Upper lobe of left lung (tissue), 4 donors: ENCODE measurements at regions not wholly inside any gene's neighbourhood (a gene's known extent, or its start where the extent isn't known, plus 50 kb on each side); places are given as distances from the start of the nearest gene placed in this dataset.
"Not testable (repeated sequence)": the region's sequence is repeated elsewhere in the genome, so short reads cannot be mapped to it uniquely, and the experiment has no call there.

ENCODE experiments used
- POLR2AphosphoS5 ChIP-seq, 2 donors: sonication (generic); formaldehyde crosslinking; IDR thresholded peaks; one replicate each; pipeline ENCODE4 v1.5.1; 2017; ENCODE audit warnings: antibody characterized with exemption in 2 of 2
- TF ChIP-seq, protein P1 (sequence below), 6 experiments: fragments of 450-650 bp in 4 of 6; fragments of 200-600 bp in 2 of 6; sonication (generic) in 2 of 6; IDR thresholded peaks; one replicate each; pipeline ENCODE4 v1.5.1; 2016 to 2019; ENCODE audit warnings: antibody characterized with exemption in 6 of 6

- TF ChIP-seq, protein P1, sequence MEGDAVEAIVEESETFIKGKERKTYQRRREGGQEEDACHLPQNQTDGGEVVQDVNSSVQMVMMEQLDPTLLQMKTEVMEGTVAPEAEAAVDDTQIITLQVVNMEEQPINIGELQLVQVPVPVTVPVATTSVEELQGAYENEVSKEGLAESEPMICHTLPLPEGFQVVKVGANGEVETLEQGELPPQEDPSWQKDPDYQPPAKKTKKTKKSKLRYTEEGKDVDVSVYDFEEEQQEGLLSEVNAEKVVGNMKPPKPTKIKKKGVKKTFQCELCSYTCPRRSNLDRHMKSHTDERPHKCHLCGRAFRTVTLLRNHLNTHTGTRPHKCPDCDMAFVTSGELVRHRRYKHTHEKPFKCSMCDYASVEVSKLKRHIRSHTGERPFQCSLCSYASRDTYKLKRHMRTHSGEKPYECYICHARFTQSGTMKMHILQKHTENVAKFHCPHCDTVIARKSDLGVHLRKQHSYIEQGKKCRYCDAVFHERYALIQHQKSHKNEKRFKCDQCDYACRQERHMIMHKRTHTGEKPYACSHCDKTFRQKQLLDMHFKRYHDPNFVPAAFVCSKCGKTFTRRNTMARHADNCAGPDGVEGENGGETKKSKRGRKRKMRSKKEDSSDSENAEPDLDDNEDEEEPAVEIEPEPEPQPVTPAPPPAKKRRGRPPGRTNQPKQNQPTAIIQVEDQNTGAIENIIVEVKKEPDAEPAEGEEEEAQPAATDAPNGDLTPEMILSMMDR (IDR thresholded peaks at IDR 0.05), result not testable (repeated sequence)
- TF ChIP-seq POLR2AphosphoS5 (IDR thresholded peaks at IDR 0.05), result not testable (repeated sequence)
These were observed 499.9 kb upstream of the TPTE start for GRCh38 chr21:10021462-10021861.
